PFSK-1 (cell line): ENCODE measurements at regions not wholly inside any gene's neighbourhood (a gene's known extent, or its start where the extent isn't known, plus 50 kb on each side); places are given as distances from the start of the nearest gene placed in this dataset.

ENCODE experiments used
- POLR2AphosphoS5 ChIP-seq: IDR thresholded peaks from 2 replicates; pipeline ENCODE4 v1.6.1; 2012; ENCODE audit warnings: low read depth, mild to moderate bottlenecking, control low read depth, low read length, moderate library complexity
- SIN3A ChIP-seq: IDR thresholded peaks from 2 replicates; pipeline ENCODE4 v1.6.1; 2012; ENCODE audit warnings: mild to moderate bottlenecking, low read length, moderate library complexity, borderline replicate concordance; ENCODE audit not compliant: insufficient read depth
- TAF1 ChIP-seq: IDR thresholded peaks from 2 replicates; pipeline ENCODE4 v1.6.1; 2012; ENCODE audit warnings: low read length, control low read depth, borderline replicate concordance; ENCODE audit not compliant: insufficient read depth
- TF ChIP-seq, protein P1 (sequence below), 2 experiments: IDR thresholded peaks; 2 replicates each; pipeline versions ENCODE4 v1.6.1 to v1.8.0; 2011 to 2012; ENCODE audit warnings: low read depth in 2 of 2, low read length in 2 of 2, control low read depth in 1 of 2, inconsistent platforms in 1 of 2, mild to moderate bottlenecking in 1 of 2, moderate library complexity in 1 of 2; ENCODE audit not compliant: insufficient read depth in 1 of 2

DNA sequence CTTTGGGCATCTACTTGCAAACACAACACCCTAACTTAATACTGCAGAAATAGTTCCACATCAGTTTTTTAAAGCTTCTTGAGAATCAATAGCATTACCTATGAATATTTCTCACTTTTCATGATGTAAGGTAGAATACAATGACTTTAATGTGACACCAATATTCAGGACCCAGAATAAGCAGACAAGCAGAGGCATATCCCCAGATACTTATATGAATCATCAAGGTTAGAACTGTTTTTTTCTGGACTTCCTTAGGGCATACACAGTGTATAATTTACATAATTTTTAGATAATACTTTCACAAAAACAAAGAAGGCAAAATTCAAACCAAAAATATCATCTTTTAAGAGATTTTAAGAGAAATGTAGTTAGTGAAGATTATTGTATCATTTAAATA lies 885.8 kb downstream of the FSCB start:
- TF ChIP-seq POLR2AphosphoS5 (no peak), SIN3A (no peak), TAF1 (no peak)
- TF ChIP-seq, protein P1, sequence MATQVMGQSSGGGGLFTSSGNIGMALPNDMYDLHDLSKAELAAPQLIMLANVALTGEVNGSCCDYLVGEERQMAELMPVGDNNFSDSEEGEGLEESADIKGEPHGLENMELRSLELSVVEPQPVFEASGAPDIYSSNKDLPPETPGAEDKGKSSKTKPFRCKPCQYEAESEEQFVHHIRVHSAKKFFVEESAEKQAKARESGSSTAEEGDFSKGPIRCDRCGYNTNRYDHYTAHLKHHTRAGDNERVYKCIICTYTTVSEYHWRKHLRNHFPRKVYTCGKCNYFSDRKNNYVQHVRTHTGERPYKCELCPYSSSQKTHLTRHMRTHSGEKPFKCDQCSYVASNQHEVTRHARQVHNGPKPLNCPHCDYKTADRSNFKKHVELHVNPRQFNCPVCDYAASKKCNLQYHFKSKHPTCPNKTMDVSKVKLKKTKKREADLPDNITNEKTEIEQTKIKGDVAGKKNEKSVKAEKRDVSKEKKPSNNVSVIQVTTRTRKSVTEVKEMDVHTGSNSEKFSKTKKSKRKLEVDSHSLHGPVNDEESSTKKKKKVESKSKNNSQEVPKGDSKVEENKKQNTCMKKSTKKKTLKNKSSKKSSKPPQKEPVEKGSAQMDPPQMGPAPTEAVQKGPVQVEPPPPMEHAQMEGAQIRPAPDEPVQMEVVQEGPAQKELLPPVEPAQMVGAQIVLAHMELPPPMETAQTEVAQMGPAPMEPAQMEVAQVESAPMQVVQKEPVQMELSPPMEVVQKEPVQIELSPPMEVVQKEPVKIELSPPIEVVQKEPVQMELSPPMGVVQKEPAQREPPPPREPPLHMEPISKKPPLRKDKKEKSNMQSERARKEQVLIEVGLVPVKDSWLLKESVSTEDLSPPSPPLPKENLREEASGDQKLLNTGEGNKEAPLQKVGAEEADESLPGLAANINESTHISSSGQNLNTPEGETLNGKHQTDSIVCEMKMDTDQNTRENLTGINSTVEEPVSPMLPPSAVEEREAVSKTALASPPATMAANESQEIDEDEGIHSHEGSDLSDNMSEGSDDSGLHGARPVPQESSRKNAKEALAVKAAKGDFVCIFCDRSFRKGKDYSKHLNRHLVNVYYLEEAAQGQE (IDR thresholded peaks at IDR 0.05; ENCODE audit: insufficient read depth in 1 of 2, low read depth in 2 of 2, low read length in 2 of 2), result no peak
